HG03558 (cell line): ENCODE measurements at regions not wholly inside any gene's neighbourhood (a gene's known extent, or its start where the extent isn't known, plus 50 kb on each side); places are given as distances from the start of the nearest gene placed in this dataset.
"Not testable (repeated sequence)": the region's sequence is repeated elsewhere in the genome, so short reads cannot be mapped to it uniquely, and the experiment has no call there.

ENCODE experiments used
- ATAC-seq: cut with Tn5 transposase; IDR thresholded peaks from one replicate; pipeline ENCODE4 v1.9.1; 2021; ENCODE audit warnings: moderate number of reproducible peaks; ENCODE audit not compliant: unreplicated experiment; ENCODE audit errors: extremely low read depth

DNA sequence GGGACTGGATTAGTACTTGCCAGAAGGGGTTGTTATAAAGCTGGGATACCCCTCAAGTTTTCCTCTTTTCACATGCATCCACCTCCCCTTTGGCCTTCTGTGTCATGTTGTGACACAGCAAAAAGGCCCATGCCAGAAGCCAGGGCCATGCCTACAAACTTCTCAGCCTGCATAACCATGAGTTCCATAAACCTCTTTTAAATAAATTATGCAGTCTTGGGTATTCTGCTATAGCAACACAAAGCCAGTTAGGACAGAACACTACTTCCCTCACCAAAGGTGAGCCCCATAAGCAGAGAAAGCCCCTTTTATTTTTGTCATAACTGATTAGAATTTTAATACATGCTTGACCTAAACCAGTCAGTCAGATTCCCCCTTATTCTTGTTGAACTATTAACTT, 801.3 kb downstream of the DNAH5 start:
- no peak for ATAC-seq

DNA sequence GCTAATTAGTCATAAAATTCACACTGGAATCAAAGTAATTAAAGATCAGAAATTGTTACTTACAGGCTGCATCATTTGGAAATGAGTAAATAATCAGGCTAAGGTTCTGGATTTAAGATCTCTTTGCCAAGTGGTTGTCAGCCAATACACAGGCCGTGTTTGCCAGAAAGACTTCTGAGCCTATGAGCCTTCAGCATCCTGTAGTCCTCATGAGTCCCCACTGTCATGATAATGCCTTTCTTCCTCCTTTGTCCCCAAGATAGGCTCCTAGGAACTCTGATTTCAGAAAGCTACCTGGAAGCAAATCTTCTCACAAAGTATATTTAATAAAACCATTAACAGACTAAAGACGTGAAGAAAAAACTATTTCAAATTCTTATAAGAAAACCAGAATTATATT, 810.5 kb downstream of the DNAH5 start:
- ATAC-seq = no peak

DNA sequence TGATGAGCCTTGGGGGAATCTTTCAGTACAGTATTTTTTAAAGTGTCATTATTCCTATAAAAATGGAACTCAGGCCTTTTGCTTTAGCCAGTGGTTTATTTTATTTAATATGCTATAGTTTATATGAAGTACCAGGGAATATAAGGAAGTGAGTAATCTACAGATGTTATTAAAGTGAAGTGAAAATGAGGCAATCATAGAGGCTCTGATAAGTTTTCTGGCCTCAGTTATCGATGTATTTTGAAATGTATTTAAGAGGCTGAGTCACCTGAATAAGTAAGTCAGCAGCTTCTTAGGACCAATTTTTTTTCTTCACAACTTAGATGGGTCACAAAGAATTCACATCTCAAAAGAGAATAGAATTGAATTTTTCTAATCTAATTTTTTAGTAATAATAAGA, 829.0 kb downstream of the DNAH5 start:
- no peak for ATAC-seq

DNA sequence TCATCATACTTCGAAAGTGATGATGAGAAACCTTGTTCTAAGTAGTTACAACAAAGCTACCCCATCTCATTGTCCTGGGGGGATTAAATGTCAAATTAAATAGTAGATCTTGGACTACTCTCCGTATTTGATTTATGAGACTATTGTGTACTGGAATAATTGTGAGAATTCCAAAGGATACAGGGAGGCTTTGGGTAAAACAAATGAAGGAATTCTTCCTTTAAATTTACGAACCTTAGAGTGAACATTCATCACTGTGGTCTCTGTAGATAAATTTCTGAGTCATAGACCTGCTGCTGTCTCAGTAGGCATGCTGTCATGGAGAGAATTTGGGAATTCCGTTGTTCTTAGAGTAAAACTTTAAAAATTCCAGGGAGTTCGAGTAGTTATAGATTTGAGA, 836.2 kb downstream of the DNAH5 start:
- no peak for ATAC-seq

DNA sequence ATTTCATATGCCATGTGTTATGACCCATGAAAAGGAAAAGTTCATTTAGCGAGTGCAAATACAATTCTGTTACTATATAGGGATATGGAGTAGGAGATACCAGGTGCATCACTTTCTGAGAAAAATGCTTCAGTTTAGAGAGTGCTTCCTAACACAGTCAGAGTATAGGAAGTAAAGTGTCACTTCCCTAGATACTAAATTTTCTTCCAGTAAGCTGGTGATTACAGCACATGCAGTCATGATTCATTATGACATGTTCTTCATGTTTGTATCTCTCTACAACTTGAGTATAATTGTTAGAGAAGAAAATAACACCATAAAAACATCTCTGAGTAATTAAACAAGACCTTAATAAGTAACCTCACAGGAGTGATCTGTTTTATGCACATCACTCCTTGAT, 837.0 kb downstream of the DNAH5 start:
- ATAC-seq = no peak

DNA sequence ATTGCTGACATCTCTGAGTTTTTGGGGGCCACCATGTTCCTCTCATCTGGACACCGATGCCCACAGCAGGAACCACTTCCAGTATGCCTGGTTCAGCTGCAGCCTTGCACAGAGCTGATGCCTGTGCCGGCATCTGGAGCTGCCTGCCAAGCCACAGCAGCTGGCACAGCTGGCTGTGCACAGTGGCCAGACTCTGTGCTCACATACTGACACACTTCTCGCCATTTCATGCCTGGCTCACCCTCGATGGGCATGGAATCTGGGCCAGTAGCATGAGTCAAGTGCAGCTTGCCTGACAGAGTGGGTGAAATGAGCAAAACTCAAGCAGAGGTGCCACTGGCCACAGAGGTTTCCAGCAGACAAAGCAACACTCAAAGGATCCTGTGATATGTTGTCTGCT, 863.4 kb downstream of the DNAH5 start:
- ATAC-seq = no peak

DNA sequence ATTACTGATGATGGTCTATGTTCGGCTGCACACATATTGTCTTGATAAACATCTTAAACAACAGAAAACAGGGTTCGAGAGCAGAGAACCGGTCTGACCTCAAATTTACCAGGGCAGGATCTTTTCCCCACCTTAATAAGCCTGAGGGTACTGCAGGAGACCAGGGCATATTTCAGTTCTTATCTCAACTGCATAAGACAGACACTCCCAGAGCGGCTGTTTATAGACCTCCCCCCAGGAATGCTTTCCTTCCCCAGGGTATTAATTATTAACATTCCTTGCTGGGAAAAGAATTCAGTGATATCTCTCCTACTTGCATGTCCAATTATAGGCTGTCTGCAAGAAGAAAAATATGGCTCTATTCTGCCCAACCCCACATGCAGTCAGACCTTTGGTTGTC, 871.6 kb downstream of the DNAH5 start:
- not testable (repeated sequence) for ATAC-seq

DNA sequence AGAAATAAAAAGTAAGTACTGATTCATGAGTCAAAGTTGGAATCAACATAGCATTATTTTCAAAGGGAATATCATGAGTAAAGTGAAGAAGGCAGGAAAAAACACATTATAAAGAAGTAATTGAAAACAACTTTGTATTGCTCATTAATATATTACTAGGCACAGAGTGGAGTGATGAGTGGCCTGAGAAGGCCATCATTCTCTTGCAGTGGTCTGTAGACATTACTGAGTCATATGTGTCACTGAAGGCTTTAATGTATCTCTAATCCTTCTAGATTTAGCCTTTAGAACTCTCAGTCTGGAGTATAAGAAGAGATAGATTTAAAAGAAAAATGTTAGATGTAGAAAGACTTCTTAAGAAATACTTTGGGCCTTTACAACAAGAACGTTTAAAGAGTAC, 881.4 kb downstream of the DNAH5 start:
- ATAC-seq = no peak

DNA sequence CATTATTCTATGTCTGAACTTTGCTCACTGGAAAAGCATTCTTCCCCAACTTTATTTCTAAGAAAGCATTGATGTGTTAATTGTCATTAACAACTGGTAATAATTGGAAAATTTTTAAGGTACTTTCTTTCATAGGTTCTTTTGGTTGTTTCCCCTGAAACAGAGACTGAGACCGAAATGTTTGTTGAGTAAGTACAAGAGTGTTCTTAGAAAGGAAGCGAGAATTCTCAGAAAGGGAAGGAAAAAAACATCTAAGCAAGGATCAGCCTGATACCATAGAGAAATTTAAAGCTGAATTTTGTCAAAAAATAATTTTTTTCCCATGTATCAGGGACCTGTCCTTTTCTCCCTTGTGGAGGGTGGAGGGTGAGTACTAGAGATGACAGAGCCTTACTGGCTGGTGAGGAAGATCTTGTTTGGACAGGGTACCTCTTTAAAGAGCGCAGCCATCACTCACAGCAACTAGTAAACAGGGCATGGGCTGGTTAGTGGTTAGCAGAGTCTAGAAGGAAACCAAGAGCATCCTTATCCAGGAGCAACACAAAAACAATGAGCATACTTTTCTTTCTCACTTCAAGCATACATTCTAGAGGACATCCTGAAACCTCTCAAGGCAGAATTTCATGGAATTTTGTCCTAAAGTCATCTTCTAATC, 898.5 kb downstream of the DNAH5 start:
- no peak for ATAC-seq

DNA sequence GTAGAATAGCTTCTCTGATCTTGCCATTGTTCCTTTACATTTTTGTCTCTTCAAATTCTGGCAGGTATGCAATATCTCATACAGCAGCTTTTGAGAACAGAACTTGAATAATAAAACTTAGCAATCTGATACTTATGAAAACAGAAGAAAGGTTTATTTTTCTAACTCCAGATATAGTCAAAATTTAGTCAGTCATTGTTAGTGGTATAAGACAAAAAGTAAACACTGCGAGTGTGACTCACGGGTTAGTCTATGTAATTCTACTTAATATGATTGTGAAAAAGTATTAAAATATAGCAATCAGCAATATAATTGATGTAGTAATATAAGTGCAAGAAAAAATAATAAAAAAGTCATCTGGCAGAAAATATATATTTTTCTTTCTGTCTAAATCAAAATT, 910.4 kb downstream of the DNAH5 start:
- ATAC-seq = no peak

DNA sequence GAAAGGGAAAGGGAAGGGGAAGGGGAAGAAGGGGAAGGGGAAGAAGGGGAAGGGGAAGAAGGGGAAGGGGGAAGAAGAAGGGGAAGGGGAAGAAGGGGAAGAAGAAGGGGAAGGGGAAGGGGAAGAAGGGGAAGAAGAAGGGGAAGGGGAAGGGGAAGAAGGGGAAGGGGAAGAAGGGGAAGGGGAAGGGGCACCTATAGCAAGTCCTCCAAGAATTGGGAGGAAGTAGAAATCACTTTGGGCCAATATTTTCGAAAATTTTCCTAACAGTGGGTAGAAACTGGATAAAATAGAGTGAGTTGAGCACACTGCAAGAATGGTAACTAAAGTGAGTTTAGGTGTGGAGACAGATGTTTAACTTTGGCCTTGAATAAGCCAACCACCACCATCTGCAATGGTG, 915.3 kb downstream of the DNAH5 start:
- ATAC-seq = no peak

DNA sequence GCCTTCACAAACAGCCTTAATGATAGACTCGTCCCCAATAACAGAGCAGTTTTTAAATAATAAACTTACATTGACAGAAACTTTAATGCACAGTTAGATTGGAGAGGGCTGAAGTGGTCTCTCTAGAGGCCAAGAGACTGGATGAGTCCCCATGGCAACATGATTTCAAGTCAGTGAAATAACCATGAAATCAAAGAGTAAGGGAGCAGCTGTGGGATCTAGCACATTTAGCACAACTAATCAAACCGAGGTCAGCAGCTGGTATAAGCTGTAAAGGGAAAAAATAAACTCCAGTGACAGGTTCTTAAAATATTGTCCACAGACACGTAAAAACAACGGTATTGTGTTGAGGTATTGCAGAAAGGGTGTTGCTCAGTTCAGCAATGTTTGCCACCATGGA, 916.6 kb downstream of the DNAH5 start:
- no peak for ATAC-seq

DNA sequence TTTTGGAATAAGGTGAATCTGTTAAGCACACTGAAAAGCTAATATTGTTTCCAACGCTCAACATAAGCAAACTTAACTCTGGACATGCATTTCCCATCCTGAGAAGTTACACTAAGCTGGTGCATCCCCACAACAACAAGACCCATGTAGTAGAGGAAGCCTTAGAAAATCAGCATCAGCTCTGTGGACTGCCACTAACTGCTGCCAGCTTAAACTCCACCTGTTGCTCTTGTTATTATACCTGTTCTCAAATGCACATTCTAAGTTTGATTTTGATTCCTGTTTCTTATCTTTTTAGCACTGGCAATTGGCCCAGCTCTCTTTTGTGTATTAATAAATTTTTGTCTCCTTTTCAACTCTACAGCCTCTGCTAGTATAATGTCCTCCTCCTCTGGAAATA, 924.8 kb downstream of the DNAH5 start:
- ATAC-seq = no peak

DNA sequence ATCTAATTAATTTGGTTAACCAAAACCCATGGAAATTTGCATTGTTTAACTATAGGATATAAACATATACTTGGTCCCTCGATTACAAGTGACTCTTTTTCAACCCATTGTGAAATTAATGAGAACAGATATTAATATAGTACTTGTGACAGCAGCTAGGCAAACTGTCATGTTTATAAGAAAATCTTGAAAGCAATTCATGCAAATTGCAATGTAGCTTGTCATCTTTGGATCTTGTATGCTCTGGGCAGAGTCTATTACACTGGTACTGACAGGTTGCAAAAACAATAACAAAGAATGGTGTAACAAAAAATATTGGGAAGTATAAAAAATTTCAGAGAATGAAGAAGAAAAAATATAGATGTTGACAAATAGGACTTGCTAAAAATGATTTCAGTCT, 941.0 kb downstream of the DNAH5 start:
- no peak for ATAC-seq

DNA sequence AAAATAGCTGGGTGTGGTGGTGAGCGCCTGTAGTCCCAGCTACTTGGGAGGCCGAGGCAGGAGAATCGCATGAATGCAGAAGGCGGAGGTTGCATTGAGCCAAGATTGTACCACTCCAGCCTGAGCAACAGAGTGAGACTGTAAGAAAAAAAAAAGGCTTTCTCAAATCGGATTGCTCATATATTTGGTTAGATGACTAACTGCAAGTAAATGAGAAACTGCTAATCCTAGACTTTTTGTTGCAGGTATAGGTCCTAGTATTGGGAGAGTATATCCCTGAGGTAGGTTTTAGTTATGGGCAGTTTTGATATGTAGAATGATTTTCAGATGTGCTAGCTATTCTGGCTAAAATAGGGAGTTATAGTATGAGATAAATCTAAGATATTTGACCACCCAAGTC, 944.8 kb downstream of the DNAH5 start:
- no peak for ATAC-seq

DNA sequence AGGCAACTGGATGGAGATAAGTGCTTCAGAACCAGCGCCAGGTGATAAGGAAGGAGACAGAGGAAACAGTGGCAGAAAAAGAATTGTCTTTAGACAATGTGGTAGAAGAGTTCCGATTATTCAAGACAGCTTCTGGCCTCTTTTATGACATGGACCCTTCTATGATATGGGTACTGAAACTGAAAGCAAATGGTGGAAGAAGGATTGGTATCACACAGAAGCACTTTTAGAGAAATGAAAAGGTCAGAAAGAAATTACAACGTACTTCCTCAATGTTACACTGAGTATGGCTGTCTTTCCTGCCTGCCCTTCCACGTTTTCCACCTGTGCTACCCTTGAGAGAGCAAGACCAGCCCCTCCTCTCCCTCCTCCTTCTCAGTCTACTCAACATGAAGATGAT, 959.3 kb downstream of the DNAH5 start:
- ATAC-seq = no peak

DNA sequence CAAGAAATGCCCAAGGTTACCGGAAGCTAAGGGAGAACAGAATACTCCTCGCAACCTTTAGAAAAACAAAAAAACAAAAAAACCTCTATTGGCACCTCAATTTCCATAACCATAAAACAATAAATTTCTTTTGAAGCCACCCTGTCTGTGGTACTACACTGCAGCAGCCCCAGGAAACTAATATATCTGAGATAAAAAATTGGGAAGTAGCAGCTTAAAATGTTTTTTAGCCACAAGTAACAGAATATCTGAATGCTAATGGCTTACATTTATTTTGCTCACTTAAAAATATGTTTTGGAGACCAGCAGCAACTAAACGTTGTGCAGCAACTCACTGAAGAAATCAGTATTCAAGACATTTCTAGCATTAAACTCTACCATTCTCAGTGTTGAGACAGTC, 969.6 kb downstream of the DNAH5 start:
- ATAC-seq = no peak

DNA sequence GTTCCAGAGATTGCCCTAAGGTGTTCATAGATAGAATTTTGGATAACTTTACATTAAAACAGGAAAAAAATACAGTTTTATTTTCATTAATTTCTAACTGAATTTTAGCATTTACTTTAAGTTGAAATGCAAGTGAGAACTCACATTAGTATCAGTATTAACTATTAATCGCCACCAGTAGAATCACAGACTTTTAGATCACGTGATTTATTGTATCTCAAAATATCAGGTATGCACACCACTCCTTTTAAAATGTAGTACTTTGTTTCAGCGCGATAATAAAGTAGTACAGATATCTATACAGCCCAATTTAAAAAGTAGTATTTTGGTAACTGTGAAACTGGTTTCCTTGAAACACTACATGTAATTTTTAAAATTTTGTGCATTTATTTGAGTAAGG, 978.7 kb downstream of the DNAH5 start:
- ATAC-seq = no peak

DNA sequence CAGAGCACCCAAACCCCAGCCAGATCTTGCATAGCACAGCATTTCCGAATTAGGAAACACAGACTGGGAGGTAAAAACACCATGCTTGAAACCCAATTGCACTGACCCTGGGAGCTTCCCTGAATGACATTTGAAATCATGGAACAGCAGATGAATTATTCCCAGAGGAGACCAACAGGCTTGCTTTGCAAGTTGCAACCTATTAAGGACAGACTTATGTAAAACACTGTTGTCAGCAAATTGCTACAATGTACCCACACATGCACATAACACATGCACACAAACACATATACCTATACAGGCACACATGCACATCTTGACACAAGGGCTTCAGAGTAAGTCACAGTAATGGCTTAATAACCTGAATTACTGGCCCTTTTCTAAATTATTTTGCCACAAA, 984.8 kb downstream of the DNAH5 start:
- ATAC-seq = no peak

DNA sequence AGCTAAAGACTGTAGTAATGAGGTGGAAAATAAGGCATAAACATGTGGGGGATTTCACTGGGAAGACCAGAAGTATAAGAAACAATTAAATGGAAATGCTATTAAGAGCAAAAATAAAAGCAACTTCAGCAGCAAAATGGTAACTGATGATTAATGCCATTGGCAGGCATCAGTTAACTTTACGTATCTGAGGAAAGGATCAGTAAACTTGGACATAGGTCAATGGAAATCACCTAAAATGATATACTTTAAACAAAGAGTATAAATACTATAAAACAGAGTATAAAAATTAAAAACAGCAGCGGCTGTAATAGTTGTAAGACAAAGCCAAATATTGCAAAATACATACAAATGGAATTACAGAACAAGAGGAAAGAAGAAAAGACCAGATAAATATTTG, 992.1 kb downstream of the DNAH5 start:
- ATAC-seq = no peak

DNA sequence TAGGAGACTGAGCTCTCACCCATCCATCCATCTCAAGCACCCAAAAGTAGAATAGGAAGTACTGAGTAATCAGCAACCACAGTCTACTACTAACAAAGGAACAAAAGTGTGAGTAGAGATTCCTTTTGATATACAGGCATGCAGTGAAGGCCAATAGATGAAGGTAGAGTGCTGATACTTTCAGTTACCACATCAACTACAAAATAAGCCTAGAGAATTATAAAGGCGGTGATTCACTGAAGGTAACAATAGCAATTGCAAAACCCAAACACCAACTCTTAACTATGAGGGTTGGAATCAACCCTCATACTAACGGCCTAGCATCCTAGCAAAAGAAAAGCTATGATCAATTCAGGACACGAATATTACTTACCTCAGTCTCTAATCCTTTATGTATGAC, 992.6 kb downstream of the DNAH5 start:
- no peak for ATAC-seq

DNA sequence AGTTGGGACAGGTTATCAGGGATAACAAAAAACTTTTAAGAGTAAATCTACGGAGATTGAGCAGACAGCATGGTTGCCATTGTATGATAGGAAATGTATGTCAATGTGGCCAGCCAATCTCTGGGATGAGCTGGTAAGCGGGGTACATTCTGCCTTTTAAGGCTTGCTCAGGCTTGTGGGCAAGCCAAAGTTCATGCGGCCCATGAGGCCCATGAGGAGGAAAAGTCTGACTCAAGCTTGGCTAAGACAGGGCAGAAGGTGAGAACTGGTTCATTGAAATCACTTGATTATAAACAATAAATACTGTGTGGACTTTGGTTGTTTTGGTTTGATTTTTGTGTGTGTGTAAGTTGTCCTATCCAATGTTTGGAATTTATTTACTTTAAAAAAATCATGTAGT, 997.1 kb downstream of the DNAH5 start:
- no peak for ATAC-seq

DNA sequence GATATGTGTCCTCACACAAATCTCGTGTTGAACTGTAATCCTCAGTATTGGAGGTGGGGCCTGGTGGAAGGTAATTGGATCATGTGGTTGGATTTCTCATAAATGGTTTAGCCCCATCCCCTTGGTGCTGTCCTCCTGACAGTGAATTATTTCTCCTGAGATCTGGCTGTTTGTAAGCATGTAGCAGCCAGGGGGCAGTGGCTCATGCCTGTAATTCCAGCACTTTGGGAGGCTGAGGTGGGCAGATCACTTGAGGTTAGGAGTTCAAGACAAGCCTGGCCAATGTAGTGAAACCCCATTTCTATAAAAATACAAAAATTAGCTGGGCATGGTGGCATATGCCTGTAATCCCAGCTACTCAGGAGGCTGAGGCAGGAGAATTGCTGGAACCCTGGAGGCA, 999.0 kb downstream of the DNAH5 start:
- ATAC-seq = not testable (repeated sequence)
